ENCODE measurements at regions not wholly inside any gene's neighbourhood (a gene's known extent, or its start where the extent isn't known, plus 50 kb on each side); places are given as distances from the start of the nearest gene placed in this dataset.

DNA sequence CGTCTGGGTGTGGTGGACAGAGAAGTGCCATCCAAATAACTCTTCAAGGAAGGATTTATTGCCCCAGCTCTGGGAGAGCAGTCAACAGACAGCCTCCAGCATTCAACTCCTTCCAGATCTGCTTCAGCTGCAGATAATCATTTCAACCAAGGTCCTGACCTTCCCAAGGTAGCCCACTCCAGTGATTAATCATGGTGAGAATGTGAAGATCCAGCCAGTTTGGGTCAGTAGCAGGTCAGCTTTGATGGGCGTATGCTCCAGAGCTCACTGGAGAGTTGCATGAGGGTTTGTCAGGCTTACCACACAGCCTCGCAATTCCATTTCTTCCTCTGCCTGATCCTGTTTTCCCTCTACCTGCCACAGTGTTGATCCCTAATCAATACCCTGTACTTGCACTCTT lies 214.5 kb upstream of the ZRANB2 start:
- TF ChIP-seq, protein P1, sequence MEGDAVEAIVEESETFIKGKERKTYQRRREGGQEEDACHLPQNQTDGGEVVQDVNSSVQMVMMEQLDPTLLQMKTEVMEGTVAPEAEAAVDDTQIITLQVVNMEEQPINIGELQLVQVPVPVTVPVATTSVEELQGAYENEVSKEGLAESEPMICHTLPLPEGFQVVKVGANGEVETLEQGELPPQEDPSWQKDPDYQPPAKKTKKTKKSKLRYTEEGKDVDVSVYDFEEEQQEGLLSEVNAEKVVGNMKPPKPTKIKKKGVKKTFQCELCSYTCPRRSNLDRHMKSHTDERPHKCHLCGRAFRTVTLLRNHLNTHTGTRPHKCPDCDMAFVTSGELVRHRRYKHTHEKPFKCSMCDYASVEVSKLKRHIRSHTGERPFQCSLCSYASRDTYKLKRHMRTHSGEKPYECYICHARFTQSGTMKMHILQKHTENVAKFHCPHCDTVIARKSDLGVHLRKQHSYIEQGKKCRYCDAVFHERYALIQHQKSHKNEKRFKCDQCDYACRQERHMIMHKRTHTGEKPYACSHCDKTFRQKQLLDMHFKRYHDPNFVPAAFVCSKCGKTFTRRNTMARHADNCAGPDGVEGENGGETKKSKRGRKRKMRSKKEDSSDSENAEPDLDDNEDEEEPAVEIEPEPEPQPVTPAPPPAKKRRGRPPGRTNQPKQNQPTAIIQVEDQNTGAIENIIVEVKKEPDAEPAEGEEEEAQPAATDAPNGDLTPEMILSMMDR (IDR thresholded peaks at IDR 0.05), result no peak
- TF ChIP-seq POLR2A (IDR thresholded peaks at IDR 0.05), result no peak
- no peak for TF ChIP-seq EP300 (IDR thresholded peaks at IDR 0.05)
- TF ChIP-seq POLR2AphosphoS5 (IDR thresholded peaks at IDR 0.05), result no peak

Measured in upper lobe of left lung (tissue), 4 donors.